ENCODE measurements at regions not wholly inside any gene's neighbourhood (a gene's known extent, or its start where the extent isn't known, plus 50 kb on each side); places are given as distances from the start of the nearest gene placed in this dataset.

DNA sequence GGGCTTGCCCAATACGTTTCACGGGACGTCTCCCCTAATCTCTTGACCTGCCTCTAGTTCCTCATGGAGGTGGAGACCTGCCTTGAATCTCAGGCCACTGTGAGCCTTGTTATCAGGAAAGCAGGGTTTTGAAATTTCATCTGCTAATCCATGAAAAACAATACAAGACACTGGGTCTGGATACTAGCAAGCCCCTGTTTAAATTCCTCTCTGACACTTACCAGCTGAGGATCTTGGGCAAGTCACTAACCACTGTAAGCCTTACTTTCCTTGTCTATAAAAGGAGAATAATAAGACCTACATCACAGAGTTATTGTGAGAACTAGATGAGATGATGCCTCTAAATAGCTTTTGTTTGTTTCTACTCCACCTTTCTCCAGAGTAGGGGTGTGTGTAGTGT lies 303.6 kb downstream of the FGFR2 start:
- WGBS (ENCODE audit: low lambda C conversion rate), result 31% methylated on average over 3 of the region's 3 CpGs
- ChIA-PET POLR2A (no interaction called here), CTCF (interaction anchor here (1.1 kb wide), 1 partner anchor 15 kb away, joined by 3 read pairs; no protein-coding TSS in a partner anchor)
- TF ChIP-seq JUND (IDR thresholded peaks at IDR 0.05) (no peak), FOXJ3 (CRISPR knock-in tag; IDR thresholded peaks at IDR 0.05) (no peak), EP300 (IDR thresholded peaks at IDR 0.05; ENCODE audit: borderline replicate concordance in 1 of 2, low read depth in 1 of 2, low read length in 1 of 2) (no peak), SIN3A (IDR thresholded peaks at IDR 0.05; ENCODE audit: borderline replicate concordance, low read depth, low read length) (no peak)
- TF ChIP-seq, protein P1, sequence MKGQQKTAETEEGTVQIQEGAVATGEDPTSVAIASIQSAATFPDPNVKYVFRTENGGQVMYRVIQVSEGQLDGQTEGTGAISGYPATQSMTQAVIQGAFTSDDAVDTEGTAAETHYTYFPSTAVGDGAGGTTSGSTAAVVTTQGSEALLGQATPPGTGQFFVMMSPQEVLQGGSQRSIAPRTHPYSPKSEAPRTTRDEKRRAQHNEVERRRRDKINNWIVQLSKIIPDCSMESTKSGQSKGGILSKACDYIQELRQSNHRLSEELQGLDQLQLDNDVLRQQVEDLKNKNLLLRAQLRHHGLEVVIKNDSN (IDR thresholded peaks at IDR 0.05; ENCODE audit: borderline replicate concordance, low read depth), result no peak
- TF ChIP-seq, protein P2, sequence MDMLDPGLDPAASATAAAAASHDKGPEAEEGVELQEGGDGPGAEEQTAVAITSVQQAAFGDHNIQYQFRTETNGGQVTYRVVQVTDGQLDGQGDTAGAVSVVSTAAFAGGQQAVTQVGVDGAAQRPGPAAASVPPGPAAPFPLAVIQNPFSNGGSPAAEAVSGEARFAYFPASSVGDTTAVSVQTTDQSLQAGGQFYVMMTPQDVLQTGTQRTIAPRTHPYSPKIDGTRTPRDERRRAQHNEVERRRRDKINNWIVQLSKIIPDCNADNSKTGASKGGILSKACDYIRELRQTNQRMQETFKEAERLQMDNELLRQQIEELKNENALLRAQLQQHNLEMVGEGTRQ (IDR thresholded peaks at IDR 0.05; ENCODE audit: borderline replicate concordance, low read depth, low read length), result no peak
- TF ChIP-seq, protein P3, sequence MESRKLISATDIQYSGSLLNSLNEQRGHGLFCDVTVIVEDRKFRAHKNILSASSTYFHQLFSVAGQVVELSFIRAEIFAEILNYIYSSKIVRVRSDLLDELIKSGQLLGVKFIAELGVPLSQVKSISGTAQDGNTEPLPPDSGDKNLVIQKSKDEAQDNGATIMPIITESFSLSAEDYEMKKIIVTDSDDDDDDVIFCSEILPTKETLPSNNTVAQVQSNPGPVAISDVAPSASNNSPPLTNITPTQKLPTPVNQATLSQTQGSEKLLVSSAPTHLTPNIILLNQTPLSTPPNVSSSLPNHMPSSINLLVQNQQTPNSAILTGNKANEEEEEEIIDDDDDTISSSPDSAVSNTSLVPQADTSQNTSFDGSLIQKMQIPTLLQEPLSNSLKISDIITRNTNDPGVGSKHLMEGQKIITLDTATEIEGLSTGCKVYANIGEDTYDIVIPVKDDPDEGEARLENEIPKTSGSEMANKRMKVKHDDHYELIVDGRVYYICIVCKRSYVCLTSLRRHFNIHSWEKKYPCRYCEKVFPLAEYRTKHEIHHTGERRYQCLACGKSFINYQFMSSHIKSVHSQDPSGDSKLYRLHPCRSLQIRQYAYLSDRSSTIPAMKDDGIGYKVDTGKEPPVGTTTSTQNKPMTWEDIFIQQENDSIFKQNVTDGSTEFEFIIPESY (IDR thresholded peaks at IDR 0.05; ENCODE audit: borderline replicate concordance, low read depth), result no peak
- no peaks in the 10 kb centered on the region for H3K79me2 ChIP-seq (ENCODE audit: insufficient read depth)
- H3K4me3 ChIP-seq (ENCODE audit: low read depth in 2 of 2, low read length in 1 of 2), result no peak overlapping the region
- peaks cover 0 to 5% of the 10 kb centered on the region in 2 experiments; a peak in 1 of 4 replicates for H3K4me1 ChIP-seq (ENCODE audit: control insufficient read depth in 1 of 2, insufficient read depth in 2 of 2, low read depth in 1 of 2, low read length in 1 of 2)
- H4K20me1 ChIP-seq (ENCODE audit: insufficient read depth), result no peaks in the 10 kb centered on the region
- H3K4me2 ChIP-seq, result no peak overlapping the region
- no peak for DNase-seq
- H3K27ac ChIP-seq (ENCODE audit: low read depth in 2 of 2, low read length in 1 of 2), result no peak overlapping the region
- H3F3A ChIP-seq (replicated peaks; ENCODE audit: insufficient read depth), result no peaks in the 10 kb centered on the region
- H2AFZ ChIP-seq (ENCODE audit: low read depth), result no peak overlapping the region
- no peaks in the 10 kb centered on the region for H3K9me3 ChIP-seq
- no peaks in the 10 kb centered on the region for H3K9me2 ChIP-seq
- no peaks in the 10 kb centered on the region for H3K36me3 ChIP-seq (replicated peaks in 1 of 2; ENCODE audit: control insufficient read depth in 1 of 2, insufficient read depth in 2 of 2, low read length in 1 of 2)
- H3K27me3 ChIP-seq (ENCODE audit: insufficient read depth), result no peaks in the 10 kb centered on the region
- no peak overlapping the region for H3K9ac ChIP-seq

DNA sequence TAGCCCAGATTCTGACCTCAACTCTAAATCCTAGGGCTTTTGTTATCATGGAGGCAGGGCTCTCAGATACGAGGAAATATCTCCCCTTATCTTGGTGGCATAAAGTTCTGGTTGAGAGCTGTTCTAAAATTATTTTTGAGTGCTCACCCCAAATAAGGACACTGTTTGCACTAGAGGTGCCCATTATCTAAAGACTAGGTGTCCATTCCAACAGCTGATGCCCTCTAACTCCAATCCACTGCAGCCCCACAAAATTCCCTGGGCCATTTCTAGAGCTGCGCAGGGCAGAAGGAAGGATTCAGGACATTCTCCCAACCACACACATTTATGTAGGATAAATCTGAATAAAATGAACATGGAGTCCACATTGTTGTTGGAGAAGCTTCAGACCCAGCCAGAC lies 301.9 kb downstream of the FGFR2 start:
- peaks cover 0 to 5% of the 10 kb centered on the region in 2 experiments; a peak in 1 of 4 replicates for H3K4me1 ChIP-seq (ENCODE audit: control insufficient read depth in 1 of 2, insufficient read depth in 2 of 2, low read depth in 1 of 2, low read length in 1 of 2)
- no peak for TF ChIP-seq RCOR1 (IDR thresholded peaks at IDR 0.05; ENCODE audit: low read length)
- TF ChIP-seq MEF2A (IDR thresholded peaks at IDR 0.05; ENCODE audit: borderline replicate concordance, low read depth), result no peak
- no peak for TF ChIP-seq RFX5 (IDR thresholded peaks at IDR 0.05; ENCODE audit: low read length)
- TF ChIP-seq, protein P1 (IDR thresholded peaks at IDR 0.05; ENCODE audit: borderline replicate concordance, low read depth), result no peak
- no peak for TF ChIP-seq FOSL2 (IDR thresholded peaks at IDR 0.05; ENCODE audit: borderline replicate concordance, low read depth)
- no peak for TF ChIP-seq GATA2 (CRISPR knock-in tag; IDR thresholded peaks at IDR 0.05)
- TF ChIP-seq FOXM1 (IDR thresholded peaks at IDR 0.05; ENCODE audit: low read depth), result no peak
- no peak for TF ChIP-seq MXI1 (IDR thresholded peaks at IDR 0.05; ENCODE audit: low read depth, low read length)
- TF ChIP-seq SMC3 (IDR thresholded peaks at IDR 0.05; ENCODE audit: low read depth, low read length), result no peak
- TF ChIP-seq NFIC (IDR thresholded peaks at IDR 0.05; ENCODE audit: borderline replicate concordance), result no peak
- no peak for TF ChIP-seq POLR2AphosphoS5 (IDR thresholded peaks at IDR 0.05; ENCODE audit: low read depth, low read length)
- TF ChIP-seq, protein P4, sequence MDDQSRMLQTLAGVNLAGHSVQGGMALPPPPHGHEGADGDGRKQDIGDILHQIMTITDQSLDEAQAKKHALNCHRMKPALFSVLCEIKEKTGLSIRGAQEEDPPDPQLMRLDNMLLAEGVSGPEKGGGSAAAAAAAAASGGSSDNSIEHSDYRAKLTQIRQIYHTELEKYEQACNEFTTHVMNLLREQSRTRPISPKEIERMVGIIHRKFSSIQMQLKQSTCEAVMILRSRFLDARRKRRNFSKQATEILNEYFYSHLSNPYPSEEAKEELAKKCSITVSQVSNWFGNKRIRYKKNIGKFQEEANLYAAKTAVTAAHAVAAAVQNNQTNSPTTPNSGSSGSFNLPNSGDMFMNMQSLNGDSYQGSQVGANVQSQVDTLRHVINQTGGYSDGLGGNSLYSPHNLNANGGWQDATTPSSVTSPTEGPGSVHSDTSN (IDR thresholded peaks at IDR 0.05), result no peak
- no peaks in the 10 kb centered on the region for H3K27me3 ChIP-seq (ENCODE audit: insufficient read depth)
- 14% methylated on average over 2 of the region's 2 CpGs for WGBS (ENCODE audit: low lambda C conversion rate)
- no peak overlapping the region for H3K4me3 ChIP-seq (ENCODE audit: low read depth in 2 of 2, low read length in 1 of 2)
- H3F3A ChIP-seq (replicated peaks; ENCODE audit: insufficient read depth), result no peaks in the 10 kb centered on the region
- no peaks in the 10 kb centered on the region for H3K36me3 ChIP-seq (replicated peaks in 1 of 2; ENCODE audit: control insufficient read depth in 1 of 2, insufficient read depth in 2 of 2, low read length in 1 of 2)
- no peak overlapping the region for H3K4me2 ChIP-seq
- no peak overlapping the region for H3K27ac ChIP-seq (ENCODE audit: low read depth in 2 of 2, low read length in 1 of 2)
- no peak for DNase-seq
- H2AFZ ChIP-seq (ENCODE audit: low read depth), result no peak overlapping the region
- no peaks in the 10 kb centered on the region for H3K9me2 ChIP-seq
- no peak overlapping the region for H3K9ac ChIP-seq
- no peaks in the 10 kb centered on the region for H3K79me2 ChIP-seq (ENCODE audit: insufficient read depth)
- POLR2A ChIA-PET, result no interaction called here
- H4K20me1 ChIP-seq (ENCODE audit: insufficient read depth), result no peaks in the 10 kb centered on the region
- CTCF ChIA-PET, result interaction anchor here (1.7 kb wide), 1 partner anchor 10 kb away, joined by 5 read pairs; no protein-coding TSS in a partner anchor
- H3K9me3 ChIP-seq, result no peaks in the 10 kb centered on the region

Data from SK-N-SH (cell line).